H1 (cell line): ENCODE measurements at regions not wholly inside any gene's neighbourhood (a gene's known extent, or its start where the extent isn't known, plus 50 kb on each side); places are given as distances from the start of the nearest gene placed in this dataset.

ENCODE experiments used
- CHD7 ChIP-seq: fragments of 300-600 bp; sonication (generic); IDR thresholded peaks from 2 replicates; pipeline ENCODE4 v1.7.1; 2012; ENCODE audit warnings: low read length, moderate library complexity, mild to moderate bottlenecking, inconsistent platforms; ENCODE audit not compliant: insufficient replicate concordance
- CTBP2 ChIP-seq: IDR thresholded peaks from 2 replicates; pipeline ENCODE4 v1.7.0; 2011; ENCODE audit warnings: borderline replicate concordance, mild to moderate bottlenecking, moderate library complexity, mixed read lengths, low read length; ENCODE audit not compliant: insufficient read depth, insufficient read length
- EGR1 ChIP-seq: IDR thresholded peaks from 2 replicates; pipeline ENCODE4 v1.6.1; 2011; ENCODE audit warnings: low read depth, low read length, borderline replicate concordance
- NANOG ChIP-seq: IDR thresholded peaks from 2 replicates; pipeline ENCODE4 v1.6.1; 2011; ENCODE audit warnings: low read length, low read depth, mild to moderate bottlenecking, inconsistent platforms; ENCODE audit not compliant: insufficient read depth, poor library complexity, severe bottlenecking

- TF ChIP-seq CHD7 (no peak), EGR1 (no peak), NANOG (no peak), CTBP2 (no peak)
Observed at GRCh38 chr4:17030543-17030942, 132.1 kb upstream of the LDB2 start (continued).
